Stomach (tissue), 8 donors: ENCODE measurements at regions not wholly inside any gene's neighbourhood (a gene's known extent, or its start where the extent isn't known, plus 50 kb on each side); places are given as distances from the start of the nearest gene placed in this dataset.
"Not testable (repeated sequence)": the region's sequence is repeated elsewhere in the genome, so short reads cannot be mapped to it uniquely, and the experiment has no call there.

ENCODE experiments used
- DNase-seq, 2 donors: peaks; one replicate each; pipeline versions ENCODE4 v3.0.0 to v3.0.0-alpha.2; 2013 to 2019
- H3K27ac ChIP-seq, 5 donors: fragments of 200-600 bp in 4 of 5; sonication (generic) in 4 of 5; one replicate each; pipeline ENCODE4 v1.5.1; 2013 to 2019; ENCODE audit warnings: mild to moderate bottlenecking in 1 of 5, moderate library complexity in 1 of 5
- H3K27me3 ChIP-seq, 3 donors: fragments of 200-600 bp; sonication (generic); one replicate each; pipeline ENCODE4 v1.5.1; 2017 to 2019; ENCODE audit warnings: mixed run types in 1 of 3
- H3K36me3 ChIP-seq, 4 donors: fragments of 200-600 bp; sonication (generic); 1 replicate in 3 of 4; 2 replicates in 1 of 4; pipeline ENCODE4 v1.5.1; 2016 to 2019
- H3K4me1 ChIP-seq, 4 donors: fragments of 200-600 bp; sonication (generic); one replicate each; pipeline ENCODE4 v1.5.1; 2016 to 2019
- H3K4me3 ChIP-seq, 4 donors: fragments of 200-600 bp; sonication (generic) in 3 of 4; one replicate each; pipeline ENCODE4 v1.5.1; 2016 to 2019; ENCODE audit warnings: mild to moderate bottlenecking in 1 of 4
- H3K9me3 ChIP-seq, 4 donors: fragments of 200-600 bp; sonication (generic); one replicate each; pipeline ENCODE4 v1.5.1; 2016 to 2019
- EP300 ChIP-seq: sonication (generic); formaldehyde crosslinking; IDR thresholded peaks from one replicate; pipeline ENCODE4 v1.6.1; 2017; ENCODE audit warnings: antibody characterized with exemption
- POLR2A ChIP-seq, 4 donors: fragments of 450-650 bp; IDR thresholded peaks; one replicate each; pipeline ENCODE4 v1.6.1; 2016; ENCODE audit warnings: antibody characterized with exemption in 4 of 4, control low read depth in 2 of 4, mild to moderate bottlenecking in 1 of 4, moderate library complexity in 1 of 4
- POLR2AphosphoS5 ChIP-seq, 3 donors: sonication (generic); formaldehyde crosslinking; IDR thresholded peaks; one replicate each; pipeline ENCODE4 v1.6.1; 2016; ENCODE audit warnings: antibody characterized with exemption in 3 of 3
- WGBS, 5 donors: extraction: QIAGEN DNeasy Blood & Tissue Kit in 3 of 5; methylation state at CpG; one replicate each; pipeline versions ENCODE4 v1.1.5 to v1.1.7; 2013 to 2018; 5-methylcytosine and 5-hydroxymethylcytosine counted together
- intact Hi-C: fragments of 100-400 bp; cut with DNase I; formaldehyde crosslinking; loops from one replicate; pipeline ENCODE4 v1.15.1; 2023; ENCODE audit warnings: low total_unique reads
- TF ChIP-seq, protein P1 (sequence below), 7 experiments: fragments of 450-650 bp in 4 of 7; fragments of 200-600 bp in 3 of 7; sonication (generic) in 3 of 7; IDR thresholded peaks; one replicate each; pipeline ENCODE4 v1.5.1; 2016 to 2019; ENCODE audit warnings: antibody characterized with exemption in 7 of 7, control low read depth in 2 of 7, mild to moderate bottlenecking in 1 of 7
- donor health status: healthy with polysubstance abuse.
- donor health status: Bipolar disorder and iron deficiency.
- donor health status: healthy.

- H3K36me3 ChIP-seq, result no peaks in the 10 kb centered on the region
- intact Hi-C loops, result no loop called here
- no peaks in the 10 kb centered on the region for H3K27me3 ChIP-seq
- no peak overlapping the region for H3K27ac ChIP-seq
- WGBS, 5 donors, result 57 to 65% (median 62%) methylated on average over 5 of the region's 5 CpGs
- TF ChIP-seq EP300 (no peak), POLR2A (IDR thresholded peaks at IDR 0.05) (no peak), POLR2AphosphoS5 (IDR thresholded peaks at IDR 0.05) (no peak)
- TF ChIP-seq, protein P1, sequence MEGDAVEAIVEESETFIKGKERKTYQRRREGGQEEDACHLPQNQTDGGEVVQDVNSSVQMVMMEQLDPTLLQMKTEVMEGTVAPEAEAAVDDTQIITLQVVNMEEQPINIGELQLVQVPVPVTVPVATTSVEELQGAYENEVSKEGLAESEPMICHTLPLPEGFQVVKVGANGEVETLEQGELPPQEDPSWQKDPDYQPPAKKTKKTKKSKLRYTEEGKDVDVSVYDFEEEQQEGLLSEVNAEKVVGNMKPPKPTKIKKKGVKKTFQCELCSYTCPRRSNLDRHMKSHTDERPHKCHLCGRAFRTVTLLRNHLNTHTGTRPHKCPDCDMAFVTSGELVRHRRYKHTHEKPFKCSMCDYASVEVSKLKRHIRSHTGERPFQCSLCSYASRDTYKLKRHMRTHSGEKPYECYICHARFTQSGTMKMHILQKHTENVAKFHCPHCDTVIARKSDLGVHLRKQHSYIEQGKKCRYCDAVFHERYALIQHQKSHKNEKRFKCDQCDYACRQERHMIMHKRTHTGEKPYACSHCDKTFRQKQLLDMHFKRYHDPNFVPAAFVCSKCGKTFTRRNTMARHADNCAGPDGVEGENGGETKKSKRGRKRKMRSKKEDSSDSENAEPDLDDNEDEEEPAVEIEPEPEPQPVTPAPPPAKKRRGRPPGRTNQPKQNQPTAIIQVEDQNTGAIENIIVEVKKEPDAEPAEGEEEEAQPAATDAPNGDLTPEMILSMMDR (IDR thresholded peaks at IDR 0.05), result no peak
- no peaks in the 10 kb centered on the region for H3K4me1 ChIP-seq
- no peak overlapping the region for H3K4me3 ChIP-seq
- no peaks in the 10 kb centered on the region for H3K9me3 ChIP-seq
- no peak for DNase-seq
These were observed 488.9 kb upstream of the SOX11 start for GRCh38 chr2:5203134-5203755.

DNA sequence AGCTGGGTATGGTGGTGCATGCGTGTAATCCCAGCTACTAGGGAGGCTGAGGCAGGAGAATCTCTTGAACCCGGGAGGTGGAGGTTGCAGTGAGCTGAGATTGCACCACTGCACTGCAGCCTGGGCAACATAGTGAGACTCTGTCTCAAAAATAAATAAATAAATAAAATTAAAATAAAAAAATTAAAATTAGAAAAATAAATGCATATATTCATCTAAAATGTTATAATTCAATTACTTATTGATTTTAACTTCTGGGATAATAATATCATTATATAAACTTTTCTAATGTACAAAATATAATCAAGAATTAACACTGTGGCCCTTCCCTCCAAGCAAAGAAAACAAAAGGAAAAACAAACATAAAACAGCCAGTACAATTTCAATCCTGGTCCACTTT is 485.4 kb upstream of the SOX11 start:
- H3K27me3 ChIP-seq, H3K27ac ChIP-seq, H3K36me3 ChIP-seq, H3K9me3 ChIP-seq, DNase-seq, intact Hi-C loops, H3K4me3 ChIP-seq, H3K4me1 ChIP-seq: not testable (repeated sequence)
- 83 to 94% (median 90%) methylated on average over 2 of the region's 2 CpGs for WGBS, 5 donors

GRCh38 chr2:5215989-5216607 is 476.1 kb upstream of the SOX11 start:
- Histone ChIP-seq H3K36me3 (no peaks in the 10 kb centered on the region), H3K27me3 (no peaks in the 10 kb centered on the region), H3K4me3 (no peak overlapping the region), H3K9me3 (peaks cover 0 to 2% (median 0%) of the 10 kb centered on the region in 4 donors), H3K27ac (no peak overlapping the region), H3K4me1 (no peaks in the 10 kb centered on the region)
- no peak for TF ChIP-seq POLR2A (IDR thresholded peaks at IDR 0.05)
- TF ChIP-seq, protein P1 (IDR thresholded peaks at IDR 0.05), result no peak
- TF ChIP-seq EP300, result no peak
- no peak for TF ChIP-seq POLR2AphosphoS5 (IDR thresholded peaks at IDR 0.05)
- 71 to 85% (median 78%) methylated on average over 8 of the region's 8 CpGs for WGBS, 5 donors
- intact Hi-C loops, result no loop called here
- no peak for DNase-seq

GRCh38 chr2:5227062-5227699 is 465.0 kb upstream of the SOX11 start:
- TF ChIP-seq POLR2AphosphoS5 (IDR thresholded peaks at IDR 0.05), result no peak
- Histone ChIP-seq H3K27me3 (no peaks in the 10 kb centered on the region), H3K9me3 (no peaks in the 10 kb centered on the region), H3K4me1 (no peaks in the 10 kb centered on the region), H3K27ac (no peak overlapping the region), H3K36me3 (no peaks in the 10 kb centered on the region), H3K4me3 (no peak overlapping the region)
- no peak for DNase-seq
- intact Hi-C loops, result no loop called here
- 74 to 83% (median 82%) methylated on average over 4 of the region's 4 CpGs for WGBS, 5 donors

DNA sequence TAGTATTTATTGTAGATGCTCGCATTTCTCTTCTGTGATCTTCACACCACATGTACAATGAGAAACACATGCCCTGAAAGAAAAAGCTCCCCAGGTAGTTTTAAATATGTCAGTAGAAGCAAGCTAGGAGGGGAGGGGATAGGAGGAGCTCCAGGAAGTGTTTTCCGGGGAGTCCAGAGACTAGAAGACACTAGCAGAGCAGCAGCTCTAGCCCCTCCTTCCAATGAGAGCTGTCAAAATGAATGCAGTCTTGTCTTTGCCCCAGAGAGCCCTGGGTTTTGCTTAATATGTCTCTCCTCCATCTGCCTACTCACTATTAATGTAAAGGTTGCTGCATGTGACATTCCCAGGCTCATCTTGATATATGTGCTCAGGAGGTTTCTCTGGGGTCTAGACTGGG is 462.6 kb upstream of the SOX11 start:
- intact Hi-C loops, result no loop called here
- Histone ChIP-seq H3K4me3 (no peak overlapping the region), H3K9me3 (no peaks in the 10 kb centered on the region)

More for the DNA sequence above, 462.6 kb upstream of the SOX11 start:
- Histone ChIP-seq H3K27ac (no peak overlapping the region), H3K27me3 (no peaks in the 10 kb centered on the region), H3K4me1 (no peaks in the 10 kb centered on the region), H3K36me3 (no peaks in the 10 kb centered on the region)
- TF ChIP-seq, protein P1 (IDR thresholded peaks at IDR 0.05), result no peak
- TF ChIP-seq POLR2A (IDR thresholded peaks at IDR 0.05) (no peak), POLR2AphosphoS5 (IDR thresholded peaks at IDR 0.05) (no peak), EP300 (no peak)
- 61 to 85% (median 65%) methylated on average over 2 of the region's 2 CpGs for WGBS, 5 donors
- DNase-seq, result no peak
